GM12892 (cell line): ENCODE measurements at regions not wholly inside any gene's neighbourhood (a gene's known extent, or its start where the extent isn't known, plus 50 kb on each side); places are given as distances from the start of the nearest gene placed in this dataset.

Source experiments
- POLR2A ChIP-seq: IDR thresholded peaks from 2 replicates; pipeline ENCODE4 v1.6.1; 2011; ENCODE audit warnings: low read depth, low read length, control low read depth
- POLR2AphosphoS5 ChIP-seq: IDR thresholded peaks from 2 replicates; pipeline ENCODE4 v1.6.1; 2011; ENCODE audit warnings: low read depth, low read length, control low read depth

- TF ChIP-seq POLR2AphosphoS5 = no peak
- TF ChIP-seq POLR2A = no peak
Observed at GRCh38 chr12:93275589-93275988, 102.1 kb upstream of the NUDT4 start.
